ENCODE measurements at regions not wholly inside any gene's neighbourhood (a gene's known extent, or its start where the extent isn't known, plus 50 kb on each side); places are given as distances from the start of the nearest gene placed in this dataset.

- TF ChIP-seq GATA3 (IDR thresholded peaks at IDR 0.05; ENCODE audit: low read depth, low read length) (no peak), GATA2 (IDR thresholded peaks at IDR 0.05; ENCODE audit: low read depth, low read length) (no peak)
Observed at GRCh38 chr15:93361703-93362102, 272.7 kb upstream of the RGMA start.

GRCh38 chr15:93360976-93361375 is 272.0 kb upstream of the RGMA start:
- TF ChIP-seq GATA2 (IDR thresholded peaks at IDR 0.05; ENCODE audit: low read depth, low read length): no peak
- TF ChIP-seq GATA3 (IDR thresholded peaks at IDR 0.05; ENCODE audit: low read depth, low read length): no peak

- TF ChIP-seq GATA3 (IDR thresholded peaks at IDR 0.05; ENCODE audit: low read depth, low read length) (no peak), GATA2 (IDR thresholded peaks at IDR 0.05; ENCODE audit: low read depth, low read length) (no peak)
Observed at GRCh38 chr15:93360318-93360717, 271.3 kb upstream of the RGMA start.

- TF ChIP-seq GATA3 (IDR thresholded peaks at IDR 0.05; ENCODE audit: low read depth, low read length) (no peak), GATA2 (IDR thresholded peaks at IDR 0.05; ENCODE audit: low read depth, low read length) (no peak)
Observed at GRCh38 chr15:93359425-93360131, 270.6 kb upstream of the RGMA start.

GRCh38 chr15:93359060-93359408 is 270.0 kb upstream of the RGMA start:
- no peak for TF ChIP-seq GATA3 (IDR thresholded peaks at IDR 0.05; ENCODE audit: low read depth, low read length)

GRCh38 chr15:93358166-93359059 is 269.4 kb upstream of the RGMA start:
- TF ChIP-seq GATA3 (IDR thresholded peaks at IDR 0.05; ENCODE audit: low read depth, low read length): no peak
- TF ChIP-seq GATA2 (IDR thresholded peaks at IDR 0.05; ENCODE audit: low read depth, low read length): no peak

GRCh38 chr15:93348711-93349545 is 259.9 kb upstream of the RGMA start:
- TF ChIP-seq GATA2 (IDR thresholded peaks at IDR 0.05; ENCODE audit: low read depth, low read length): no peak
- no peak for TF ChIP-seq GATA3 (IDR thresholded peaks at IDR 0.05; ENCODE audit: low read depth, low read length)

GRCh38 chr15:93347986-93348385 is 259.0 kb upstream of the RGMA start:
- TF ChIP-seq GATA2 (IDR thresholded peaks at IDR 0.05; ENCODE audit: low read depth, low read length) (no peak), GATA3 (IDR thresholded peaks at IDR 0.05; ENCODE audit: low read depth, low read length) (no peak)

- no peak for TF ChIP-seq GATA2 (IDR thresholded peaks at IDR 0.05; ENCODE audit: low read depth, low read length)
- TF ChIP-seq GATA3 (IDR thresholded peaks at IDR 0.05; ENCODE audit: low read depth, low read length): no peak
Observed at GRCh38 chr15:93345981-93346380, 257.0 kb upstream of the RGMA start.

GRCh38 chr15:93341164-93341563 is 252.2 kb upstream of the RGMA start:
- TF ChIP-seq GATA3 (IDR thresholded peaks at IDR 0.05; ENCODE audit: low read depth, low read length): no peak
- TF ChIP-seq GATA2 (IDR thresholded peaks at IDR 0.05; ENCODE audit: low read depth, low read length): no peak

GRCh38 chr15:93340406-93340805 is 251.4 kb upstream of the RGMA start:
- TF ChIP-seq GATA3 (IDR thresholded peaks at IDR 0.05; ENCODE audit: low read depth, low read length) (no peak), GATA2 (IDR thresholded peaks at IDR 0.05; ENCODE audit: low read depth, low read length) (no peak)

- no peak for TF ChIP-seq GATA3 (IDR thresholded peaks at IDR 0.05; ENCODE audit: low read depth, low read length)
- no peak for TF ChIP-seq GATA2 (IDR thresholded peaks at IDR 0.05; ENCODE audit: low read depth, low read length)
Observed at GRCh38 chr15:93333796-93334195, 244.8 kb upstream of the RGMA start.

GRCh38 chr15:93332168-93332553 is 243.2 kb upstream of the RGMA start:
- TF ChIP-seq GATA2 (IDR thresholded peaks at IDR 0.05; ENCODE audit: low read depth, low read length) (no peak), GATA3 (IDR thresholded peaks at IDR 0.05; ENCODE audit: low read depth, low read length) (no peak)

- TF ChIP-seq GATA3 (IDR thresholded peaks at IDR 0.05; ENCODE audit: low read depth, low read length) (no peak), GATA2 (IDR thresholded peaks at IDR 0.05; ENCODE audit: low read depth, low read length) (0 out of 2 replicates have a peak, but pooled peaks have one; percentile 9)
Observed at GRCh38 chr15:93331545-93332167, 242.6 kb upstream of the RGMA start.

All from SH-SY5Y (cell line).